NCI-H82 treated with DMSO at 0.1 percent for 48 hours (cell line): ENCODE measurements at regions not wholly inside any gene's neighbourhood (a gene's known extent, or its start where the extent isn't known, plus 50 kb on each side); places are given as distances from the start of the nearest gene placed in this dataset.
"Not testable (repeated sequence)": the region's sequence is repeated elsewhere in the genome, so short reads cannot be mapped to it uniquely, and the experiment has no call there.

Source experiments
- DNase-seq: peaks from one replicate; lab custom pipeline; 2025; ENCODE audit not compliant: unreplicated experiment; lab: John Stamatoyannopoulos, UW

GRCh38 chr11:95412074-95412473, 181.1 kb upstream of the SESN3 start:
- no peak for DNase-seq

GRCh38 chr11:95410707-95411106, 179.7 kb upstream of the SESN3 start:
- DNase-seq = not testable (repeated sequence)

- DNase-seq = no peak
These were observed 175.3 kb upstream of the SESN3 start for GRCh38 chr11:95406271-95406670.

GRCh38 chr11:95404370-95404769, 173.4 kb upstream of the SESN3 start:
- DNase-seq = no peak

- no peak for DNase-seq
These were observed 167.6 kb upstream of the SESN3 start for GRCh38 chr11:95398437-95399112.

- no peak for DNase-seq
These were observed 161.6 kb upstream of the SESN3 start for GRCh38 chr11:95392644-95393043.

GRCh38 chr11:95389427-95389826, 158.4 kb upstream of the SESN3 start:
- no peak for DNase-seq

- DNase-seq = no peak
These were observed 157.1 kb upstream of the SESN3 start for GRCh38 chr11:95388086-95388485.

- DNase-seq = no peak
These were observed 156.3 kb upstream of the SESN3 start for GRCh38 chr11:95387325-95387724.

- DNase-seq = no peak
These were observed 154.6 kb upstream of the SESN3 start for GRCh38 chr11:95385577-95385976.

- DNase-seq = no peak
These were observed 148.5 kb upstream of the SESN3 start for GRCh38 chr11:95379479-95379878.

- no peak for DNase-seq
These were observed 147.8 kb upstream of the SESN3 start for GRCh38 chr11:95378789-95379188.

- no peak for DNase-seq
These were observed 147.1 kb upstream of the SESN3 start for GRCh38 chr11:95378111-95378510.

- DNase-seq = no peak
These were observed 144.9 kb upstream of the SESN3 start for GRCh38 chr11:95375886-95376285.

- DNase-seq = no peak
These were observed 144.4 kb upstream of the SESN3 start for GRCh38 chr11:95375451-95375850.

- DNase-seq = no peak
These were observed 143.1 kb upstream of the SESN3 start for GRCh38 chr11:95374105-95374504.

- no peak for DNase-seq
These were observed 142.2 kb upstream of the SESN3 start for GRCh38 chr11:95373241-95373640.

GRCh38 chr11:95372097-95372656, 141.2 kb upstream of the SESN3 start:
- DNase-seq = no peak

- DNase-seq = no peak
These were observed 140.2 kb upstream of the SESN3 start for GRCh38 chr11:95371153-95371552.

GRCh38 chr11:95367726-95368125, 136.7 kb upstream of the SESN3 start:
- no peak for DNase-seq

GRCh38 chr11:95365348-95365747, 134.3 kb upstream of the SESN3 start:
- no peak for DNase-seq

GRCh38 chr11:95364324-95365295, 133.6 kb upstream of the SESN3 start:
- DNase-seq = no peak
